HG03354 (cell line): ENCODE measurements at regions not wholly inside any gene's neighbourhood (a gene's known extent, or its start where the extent isn't known, plus 50 kb on each side); places are given as distances from the start of the nearest gene placed in this dataset.
"Not testable (repeated sequence)": the region's sequence is repeated elsewhere in the genome, so short reads cannot be mapped to it uniquely, and the experiment has no call there.

ENCODE experiments used
- ATAC-seq: cut with Tn5 transposase; IDR thresholded peaks from one replicate; pipeline ENCODE4 v1.9.1; 2021; ENCODE audit warnings: mild to moderate bottlenecking; ENCODE audit not compliant: unreplicated experiment, poor library complexity, severe bottlenecking

- ATAC-seq, result no peak
These were observed 265.9 kb upstream of the RPS23 start for GRCh38 chr5:82544004-82544403.

- ATAC-seq, result no peak
These were observed 262.1 kb upstream of the RPS23 start for GRCh38 chr5:82540301-82540700.

GRCh38 chr5:82538339-82539034 lies 260.3 kb upstream of the RPS23 start:
- no peak for ATAC-seq

- ATAC-seq, result no peak
These were observed 259.6 kb upstream of the RPS23 start for GRCh38 chr5:82537687-82538306.

- ATAC-seq, result no peak
These were observed 256.8 kb upstream of the RPS23 start for GRCh38 chr5:82534986-82535385.

GRCh38 chr5:82532075-82532474 lies 253.9 kb upstream of the RPS23 start:
- not testable (repeated sequence) for ATAC-seq

GRCh38 chr5:82526540-82526939 lies 248.4 kb upstream of the RPS23 start:
- ATAC-seq, result no peak

- ATAC-seq, result no peak
These were observed 247.5 kb upstream of the RPS23 start for GRCh38 chr5:82525626-82526025.

GRCh38 chr5:82523633-82524032 lies 245.5 kb upstream of the RPS23 start:
- ATAC-seq, result no peak

- no peak for ATAC-seq
These were observed 244.7 kb upstream of the RPS23 start for GRCh38 chr5:82522897-82523296.

GRCh38 chr5:82521431-82522051 lies 243.4 kb upstream of the RPS23 start:
- no peak for ATAC-seq

GRCh38 chr5:82519558-82519957 lies 241.4 kb upstream of the RPS23 start:
- ATAC-seq, result no peak

- ATAC-seq, result no peak
These were observed 239.5 kb upstream of the RPS23 start for GRCh38 chr5:82517544-82518075.

GRCh38 chr5:82513738-82514137 lies 235.6 kb upstream of the RPS23 start:
- no peak for ATAC-seq

- peak; percentile 67 for ATAC-seq
These were observed 233.9 kb upstream of the RPS23 start for GRCh38 chr5:82512025-82512424.

GRCh38 chr5:82511134-82511533 lies 233.0 kb upstream of the RPS23 start:
- no peak for ATAC-seq

GRCh38 chr5:82509762-82510161 lies 231.6 kb upstream of the RPS23 start:
- ATAC-seq, result no peak

- ATAC-seq, result not testable (repeated sequence)
These were observed 228.2 kb upstream of the RPS23 start for GRCh38 chr5:82506390-82506789.

- ATAC-seq, result no peak
These were observed 221.6 kb upstream of the RPS23 start for GRCh38 chr5:82499725-82500244.

GRCh38 chr5:82497242-82497641 lies 219.1 kb upstream of the RPS23 start:
- ATAC-seq, result no peak

GRCh38 chr5:82494942-82495341 lies 216.8 kb upstream of the RPS23 start:
- ATAC-seq, result no peak
